ENCODE measurements at regions not wholly inside any gene's neighbourhood (a gene's known extent, or its start where the extent isn't known, plus 50 kb on each side); places are given as distances from the start of the nearest gene placed in this dataset.
A peak's percentile ranks its signal among the peaks of the same experiment; 100 is the strongest.

- Mint-ChIP-seq H3K9me3 (no peaks in the 10 kb centered on the region), H3K4me3 (peak overlapping the region; percentile 26), H3K27me3 (no peaks in the 10 kb centered on the region), H3K36me3 (ENCODE audit: low read depth) (no peaks in the 10 kb centered on the region), H3K27ac (peak overlapping the region; percentile 7), H3K4me1 (peaks cover 26% of the 10 kb centered on the region)
- no peak for ATAC-seq (replicated peaks)
These were observed 122.5 kb upstream of the MAX start for GRCh38 chr14:65224799-65225198.

DNA sequence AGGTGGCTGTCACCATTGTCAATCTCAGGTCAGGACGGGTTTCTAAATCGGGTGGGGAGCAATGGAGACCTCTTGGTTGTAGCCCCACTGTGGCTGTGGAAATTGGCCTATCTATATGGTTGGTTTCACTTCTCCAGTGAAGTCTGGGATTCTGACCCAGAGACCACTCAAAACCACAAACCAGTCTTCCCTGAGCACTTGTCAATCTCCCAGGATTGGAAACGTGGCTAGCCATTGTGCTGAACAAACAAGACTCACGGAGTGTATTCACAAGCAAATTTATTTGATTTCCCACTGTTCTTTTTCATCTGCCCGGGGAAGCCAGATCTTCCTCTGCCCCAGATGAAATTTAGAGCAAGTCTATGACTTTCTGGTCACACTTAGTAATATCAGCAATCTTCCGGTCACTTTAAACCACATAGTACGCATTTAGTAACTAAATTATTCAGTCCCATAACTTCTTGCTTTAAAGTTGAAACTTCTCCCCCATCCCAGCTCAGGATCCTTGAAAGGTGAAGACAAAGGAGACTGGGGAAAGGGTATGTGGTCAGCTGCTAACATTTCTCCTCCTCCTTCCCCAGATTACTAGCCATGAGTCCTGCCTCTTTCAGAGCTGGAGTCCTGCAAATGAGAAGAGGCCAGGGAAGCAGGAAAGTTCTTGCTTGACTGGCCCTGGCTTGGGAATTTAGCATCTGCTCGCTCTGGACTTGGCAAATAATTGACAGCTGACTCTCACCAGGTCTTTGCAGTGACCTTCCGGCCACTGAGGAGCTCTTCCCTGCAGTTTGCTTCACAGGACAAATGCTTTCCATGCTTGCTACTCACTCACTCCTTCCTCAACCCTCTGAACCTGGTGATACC is 123.2 kb upstream of the MAX start:
- Mint-ChIP-seq H3K4me3 (peak overlapping the region; percentile 9), H3K27me3 (no peaks in the 10 kb centered on the region), H3K27ac (no peak overlapping the region), H3K4me1 (peaks cover 34% of the 10 kb centered on the region), H3K36me3 (ENCODE audit: low read depth) (no peaks in the 10 kb centered on the region), H3K9me3 (no peaks in the 10 kb centered on the region)
- peak; percentile 14 for ATAC-seq (replicated peaks)

GRCh38 chr14:65226824-65227604 is 124.7 kb upstream of the MAX start:
- Mint-ChIP-seq H3K27ac (no peak overlapping the region), H3K36me3 (ENCODE audit: low read depth) (no peaks in the 10 kb centered on the region), H3K27me3 (no peaks in the 10 kb centered on the region), H3K4me3 (no peak overlapping the region), H3K9me3 (no peaks in the 10 kb centered on the region), H3K4me1 (peaks cover 34% of the 10 kb centered on the region)
- ATAC-seq (replicated peaks) = no peak

DNA sequence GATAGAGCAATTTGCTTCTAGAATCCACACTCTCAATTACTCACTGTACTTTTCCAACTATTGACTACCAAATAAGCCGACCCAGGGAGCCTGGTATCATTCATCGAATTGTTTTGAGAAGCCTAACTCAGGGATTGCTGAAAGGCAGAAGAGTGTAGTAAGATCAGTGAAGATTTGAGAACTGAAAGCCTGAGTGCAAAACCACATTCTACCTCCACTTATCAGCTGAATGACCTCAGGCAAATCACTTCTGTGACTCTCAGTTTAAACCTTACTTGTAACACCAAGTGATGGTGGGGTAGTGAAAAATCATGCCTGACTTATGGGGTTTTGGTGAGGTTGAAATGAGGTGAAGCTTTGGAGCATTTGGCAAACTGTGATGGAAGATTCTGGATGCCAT is 126.1 kb upstream of the MAX start:
- Mint-ChIP-seq H3K9me3 (no peaks in the 10 kb centered on the region), H3K27me3 (no peaks in the 10 kb centered on the region), H3K4me1 (peaks cover 34% of the 10 kb centered on the region), H3K4me3 (peak overlapping the region; percentile 86), H3K36me3 (ENCODE audit: low read depth) (no peaks in the 10 kb centered on the region), H3K27ac (no peak overlapping the region)
- peak; percentile 79 for ATAC-seq (replicated peaks)

GRCh38 chr14:65228956-65229747 is 126.8 kb upstream of the MAX start:
- Mint-ChIP-seq H3K27me3 (no peaks in the 10 kb centered on the region), H3K9me3 (no peaks in the 10 kb centered on the region), H3K27ac (peak overlapping the region; percentile 85), H3K4me1 (peaks cover 34% of the 10 kb centered on the region), H3K36me3 (ENCODE audit: low read depth) (no peaks in the 10 kb centered on the region), H3K4me3 (peak overlapping the region; percentile 86)
- no peak for ATAC-seq (replicated peaks)

GRCh38 chr14:65229748-65230728 is 127.7 kb upstream of the MAX start:
- H3K27ac Mint-ChIP-seq = peak overlapping the region; percentile 85
- H3K4me1 Mint-ChIP-seq = peaks cover 28% of the 10 kb centered on the region
- H3K9me3 Mint-ChIP-seq = no peaks in the 10 kb centered on the region
- no peaks in the 10 kb centered on the region for H3K27me3 Mint-ChIP-seq
- H3K4me3 Mint-ChIP-seq = peak overlapping the region; percentile 86
- H3K36me3 Mint-ChIP-seq (ENCODE audit: low read depth) = no peaks in the 10 kb centered on the region
- ATAC-seq (replicated peaks) = peak; percentile 59

DNA sequence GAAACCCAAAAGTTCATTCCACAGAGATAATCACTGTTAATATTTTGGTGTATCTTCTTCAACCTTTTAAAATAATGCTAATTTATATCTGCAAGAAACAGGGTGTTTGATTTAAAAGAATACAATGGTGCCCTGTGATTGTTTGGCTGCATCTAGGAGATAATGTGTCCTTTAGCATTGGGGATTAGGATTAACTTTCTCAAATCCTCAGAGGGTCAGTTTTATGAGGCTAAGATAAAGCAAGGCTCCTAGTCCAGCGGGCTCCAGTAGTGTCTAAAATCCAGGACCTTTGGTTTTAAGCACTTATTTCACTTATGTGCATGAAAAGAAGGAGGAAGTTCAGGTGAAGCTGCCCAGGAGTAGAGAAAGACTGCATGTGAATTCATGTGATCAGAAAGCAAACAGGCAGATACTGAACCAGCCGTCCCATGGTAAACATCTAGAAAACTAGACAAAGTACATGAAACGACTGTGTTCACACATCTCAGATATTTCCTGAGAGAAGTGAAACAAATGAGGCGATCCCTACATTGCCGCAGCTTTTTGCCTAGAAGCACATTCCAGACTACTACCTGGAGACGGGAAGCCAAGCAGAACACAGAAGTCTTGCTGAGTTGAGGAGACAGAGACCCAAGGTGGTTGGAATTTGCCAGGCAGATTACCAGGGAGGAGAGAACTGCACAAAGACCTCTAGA is 129.1 kb upstream of the MAX start:
- no peaks in the 10 kb centered on the region for H3K9me3 Mint-ChIP-seq
- H3K36me3 Mint-ChIP-seq (ENCODE audit: low read depth) = no peaks in the 10 kb centered on the region
- no peak for ATAC-seq (replicated peaks)
- H3K4me1 Mint-ChIP-seq = peaks cover 21% of the 10 kb centered on the region
- no peak overlapping the region for H3K27ac Mint-ChIP-seq
- H3K27me3 Mint-ChIP-seq = no peaks in the 10 kb centered on the region
- no peak overlapping the region for H3K4me3 Mint-ChIP-seq

- Mint-ChIP-seq H3K36me3 (ENCODE audit: low read depth) (no peaks in the 10 kb centered on the region), H3K9me3 (no peaks in the 10 kb centered on the region), H3K27me3 (no peaks in the 10 kb centered on the region), H3K4me3 (no peak overlapping the region), H3K27ac (no peak overlapping the region), H3K4me1 (peaks cover 7% of the 10 kb centered on the region)
- no peak for ATAC-seq (replicated peaks)
These were observed 132.5 kb upstream of the MAX start for GRCh38 chr14:65234752-65235361.

DNA sequence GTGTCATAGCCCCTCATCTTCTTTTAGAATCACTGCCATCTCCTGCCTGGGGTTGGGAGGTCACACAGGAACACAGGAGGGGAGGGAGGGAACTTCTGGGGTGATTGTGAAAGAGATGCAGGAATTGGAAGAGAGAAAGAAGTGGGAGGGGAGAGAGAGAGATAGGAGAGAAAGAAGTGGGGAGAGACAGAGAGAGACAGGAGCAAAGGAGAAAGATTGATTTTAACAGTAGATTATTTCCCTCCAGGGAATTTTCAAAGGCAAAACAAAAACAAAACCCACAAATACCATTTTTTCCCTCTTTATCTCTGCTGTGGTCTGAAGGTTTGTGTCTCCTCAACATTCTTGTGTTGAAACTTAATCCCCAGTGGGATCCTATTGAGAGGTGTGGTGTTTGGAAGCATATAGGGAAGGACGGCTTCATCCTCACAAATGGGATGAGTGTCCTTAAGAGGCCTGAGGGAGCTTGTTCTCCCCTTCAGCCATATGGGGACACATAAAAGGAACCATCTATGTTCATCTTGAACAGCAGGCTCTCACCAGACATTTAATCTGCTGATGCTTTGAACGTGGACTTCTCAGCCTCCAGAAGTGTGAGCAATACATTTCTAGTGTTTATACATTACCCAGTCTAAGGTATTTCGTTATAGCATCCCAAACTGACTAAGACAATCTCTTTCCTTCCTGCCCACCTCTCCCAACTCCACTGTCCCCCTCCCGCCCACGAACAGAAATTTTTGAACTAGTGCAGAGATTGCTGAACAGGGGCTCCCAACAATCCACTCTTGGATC is 134.9 kb upstream of the MAX start:
- H3K4me3 Mint-ChIP-seq = no peak overlapping the region
- no peaks in the 10 kb centered on the region for H3K36me3 Mint-ChIP-seq (ENCODE audit: low read depth)

DNA sequence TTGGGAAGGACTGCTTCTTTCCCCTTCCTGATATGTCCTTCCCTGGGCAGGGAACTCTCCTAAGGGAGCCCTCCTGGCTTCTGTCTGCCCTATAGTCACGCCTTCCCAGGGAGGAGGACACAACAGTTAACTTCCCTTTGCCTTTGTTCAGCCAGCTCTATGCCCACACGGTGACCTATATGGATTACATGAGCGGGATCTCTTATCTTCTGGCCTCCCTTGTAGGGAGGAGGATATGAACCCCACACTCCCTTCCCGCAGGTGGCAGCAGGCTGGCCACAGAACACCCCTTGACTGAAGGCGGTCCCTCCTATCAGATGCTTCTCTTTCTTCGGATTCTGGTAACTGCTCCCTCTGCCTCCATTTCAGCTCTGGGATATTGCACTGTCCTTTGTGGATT is 135.6 kb upstream of the MAX start:
- H3K9me3 Mint-ChIP-seq = no peaks in the 10 kb centered on the region
- H3K27me3 Mint-ChIP-seq = no peaks in the 10 kb centered on the region

More for the DNA sequence above, 134.9 kb upstream of the MAX start:
- no peaks in the 10 kb centered on the region for H3K27me3 Mint-ChIP-seq
- no peaks in the 10 kb centered on the region for H3K9me3 Mint-ChIP-seq
- ATAC-seq (replicated peaks) = no peak
- peaks cover 6% of the 10 kb centered on the region for H3K4me1 Mint-ChIP-seq
- no peak overlapping the region for H3K27ac Mint-ChIP-seq

GRCh38 chr14:65238456-65238855 is 136.1 kb upstream of the MAX start:
- H3K9me3 Mint-ChIP-seq = no peaks in the 10 kb centered on the region
- H3K27ac Mint-ChIP-seq = no peak overlapping the region
- no peaks in the 10 kb centered on the region for H3K36me3 Mint-ChIP-seq (ENCODE audit: low read depth)
- no peaks in the 10 kb centered on the region for H3K27me3 Mint-ChIP-seq
- H3K4me3 Mint-ChIP-seq = no peak overlapping the region
- H3K4me1 Mint-ChIP-seq = peaks cover 6% of the 10 kb centered on the region
- ATAC-seq (replicated peaks) = no peak

More for the DNA sequence above, 135.6 kb upstream of the MAX start:
- no peak for ATAC-seq (replicated peaks)
- Mint-ChIP-seq H3K4me3 (no peak overlapping the region), H3K36me3 (ENCODE audit: low read depth) (no peaks in the 10 kb centered on the region), H3K4me1 (peaks cover 6% of the 10 kb centered on the region), H3K27ac (no peak overlapping the region)
